DOHH2 (cell line): ENCODE measurements at regions not wholly inside any gene's neighbourhood (a gene's known extent, or its start where the extent isn't known, plus 50 kb on each side); places are given as distances from the start of the nearest gene placed in this dataset.

ENCODE experiments used
- H3F3A ChIP-seq: fragments of 200-600 bp; sonication (generic), shearing (Covaris generic); 2 replicates; pipeline ENCODE4 v1.6.0; 2016; ENCODE audit warnings: antibody characterized with exemption, mild to moderate bottlenecking; ENCODE audit not compliant: control insufficient read depth, insufficient read depth
- H3K27ac ChIP-seq: fragments of 200-600 bp; sonication (generic); 2 replicates; pipeline ENCODE4 v1.5.1; 2014; ENCODE audit warnings: low read depth, mild to moderate bottlenecking, low read length, moderate library complexity
- H3K27me3 ChIP-seq: fragments of 200-600 bp; sonication (generic); 2 replicates; pipeline ENCODE4 v1.6.1; 2014; ENCODE audit warnings: mild to moderate bottlenecking, low read length, mixed read lengths; ENCODE audit not compliant: control insufficient read depth
- H3K36me3 ChIP-seq: fragments of 200-600 bp; sonication (generic); 2 replicates; pipeline ENCODE4 v1.6.1; 2014; ENCODE audit warnings: mild to moderate bottlenecking, low read length, moderate library complexity, mixed read lengths; ENCODE audit not compliant: control insufficient read depth
- H3K4me1 ChIP-seq: fragments of 200-600 bp; sonication (generic); 2 replicates; pipeline ENCODE4 v1.6.1; 2014; ENCODE audit warnings: mild to moderate bottlenecking, low read length, mixed read lengths; ENCODE audit not compliant: control insufficient read depth
- H3K4me2 ChIP-seq: fragments of 200-600 bp; sonication (generic); 2 replicates; pipeline ENCODE4 v1.6.0; 2014; ENCODE audit warnings: mild to moderate bottlenecking, low read length, moderate library complexity
- H3K4me3 ChIP-seq: fragments of 200-600 bp; sonication (generic); 2 replicates; pipeline ENCODE4 v1.5.1; 2014; ENCODE audit warnings: mild to moderate bottlenecking, low read length, mixed read lengths
- H3K79me2 ChIP-seq: fragments of 200-600 bp; sonication (generic); 2 replicates; pipeline ENCODE4 v1.6.1; 2014; ENCODE audit warnings: mild to moderate bottlenecking, low read length, mixed read lengths; ENCODE audit not compliant: control insufficient read depth
- H3K9me2 ChIP-seq: fragments of 200-600 bp; sonication (generic); replicated peaks from 2 replicates; pipeline ENCODE4 v1.6.1; 2014; ENCODE audit warnings: mild to moderate bottlenecking, low read length, mixed read lengths; ENCODE audit not compliant: control insufficient read depth
- H3K9me3 ChIP-seq: fragments of 200-600 bp; sonication (generic); 2 replicates; pipeline ENCODE4 v1.6.1; 2014; ENCODE audit warnings: antibody characterized with exemption, low read length, mixed read lengths; ENCODE audit not compliant: control insufficient read depth, insufficient read depth
- H4K20me1 ChIP-seq: fragments of 200-600 bp; sonication (generic); 2 replicates; pipeline ENCODE4 v1.6.0; 2014; ENCODE audit warnings: low read depth, mild to moderate bottlenecking, antibody characterized with exemption, low read length, moderate library complexity; ENCODE audit not compliant: control insufficient read depth, insufficient read depth
- CTCF ChIP-seq: fragments of 200-600 bp; sonication (generic); IDR thresholded peaks from one replicate; pipeline ENCODE4 v1.5.1; 2014; ENCODE audit warnings: antibody characterized with exemption, mild to moderate bottlenecking, low read depth, low read length; ENCODE audit not compliant: poor library complexity, severe bottlenecking
- EZH2phosphoT487 ChIP-seq: fragments of 200-600 bp; sonication (generic); IDR thresholded peaks from 2 replicates; pipeline ENCODE4 v1.6.1; 2017; ENCODE audit warnings: borderline replicate concordance, mild to moderate bottlenecking, antibody characterized with exemption, low read length, moderate library complexity, mixed read lengths

DNA sequence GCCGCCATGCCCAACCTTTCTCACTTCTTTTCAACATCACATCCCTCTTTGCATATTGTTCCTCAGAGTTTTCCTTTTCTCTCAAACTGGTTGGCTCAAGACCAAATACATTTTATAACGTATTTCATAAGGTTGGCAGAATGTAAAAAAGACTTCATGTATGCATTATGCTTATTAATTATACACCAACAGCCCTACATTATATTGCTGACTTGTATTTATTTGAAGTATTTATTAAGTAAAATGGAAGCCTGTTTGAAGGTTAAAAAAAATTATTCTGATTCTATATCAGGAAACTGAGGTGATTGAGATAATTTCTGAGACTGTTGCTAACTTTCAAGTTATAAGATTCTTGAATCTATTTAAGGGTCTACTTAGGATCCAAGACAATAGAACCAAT is 208.0 kb upstream of the KCNH7 start:
- Histone ChIP-seq H3K4me2 (no peak overlapping the region), H3K27me3 (no peaks in the 10 kb centered on the region), H3K4me1 (no peaks in the 10 kb centered on the region), H4K20me1 (no peaks in the 10 kb centered on the region), H3K4me3 (no peak overlapping the region), H3K9me3 (no peaks in the 10 kb centered on the region), H3F3A (no peaks in the 10 kb centered on the region), H3K27ac (no peak overlapping the region), H3K79me2 (no peaks in the 10 kb centered on the region), H3K9me2 (no peaks in the 10 kb centered on the region), H3K36me3 (no peaks in the 10 kb centered on the region)
- TF ChIP-seq EZH2phosphoT487, result no peak
- TF ChIP-seq CTCF, result no peak

GRCh38 chr2:163045830-163046229 is 207.3 kb upstream of the KCNH7 start:
- no peaks in the 10 kb centered on the region for H3F3A ChIP-seq

DNA sequence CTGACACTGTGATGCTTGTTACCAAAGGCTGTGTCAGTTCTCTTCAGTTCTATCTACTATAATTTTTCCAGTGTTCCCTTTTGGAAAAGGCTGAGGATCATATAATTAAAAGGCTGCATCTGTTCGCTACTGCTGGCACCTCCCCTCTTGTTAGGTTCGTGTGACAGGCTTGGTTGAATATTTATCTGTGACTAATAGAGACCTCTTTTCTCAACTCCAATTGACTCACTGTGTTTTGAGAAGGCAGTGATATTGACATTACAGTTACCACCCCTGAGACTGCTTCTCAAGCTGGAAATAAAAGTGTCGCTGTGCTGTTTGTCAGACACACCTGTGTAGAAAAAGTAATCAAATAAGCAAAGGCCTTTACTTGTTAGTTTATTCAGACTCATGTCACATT is 205.5 kb upstream of the KCNH7 start:
- Histone ChIP-seq H3K9me2 (no peaks in the 10 kb centered on the region), H3K27ac (no peak overlapping the region), H3K9me3 (no peaks in the 10 kb centered on the region), H3K79me2 (no peaks in the 10 kb centered on the region), H3K27me3 (no peaks in the 10 kb centered on the region), H3K4me3 (no peak overlapping the region), H3K4me1 (no peaks in the 10 kb centered on the region), H3K4me2 (no peak overlapping the region), H3K36me3 (no peaks in the 10 kb centered on the region), H4K20me1 (no peaks in the 10 kb centered on the region), H3F3A (no peaks in the 10 kb centered on the region)
- no peak for TF ChIP-seq EZH2phosphoT487
- TF ChIP-seq CTCF, result no peak

More at GRCh38 chr2:163045830-163046229, 207.3 kb upstream of the KCNH7 start:
- Histone ChIP-seq H3K4me2 (no peak overlapping the region), H3K4me1 (no peaks in the 10 kb centered on the region), H3K4me3 (no peak overlapping the region), H3K9me3 (no peaks in the 10 kb centered on the region), H3K27me3 (no peaks in the 10 kb centered on the region), H3K36me3 (no peaks in the 10 kb centered on the region), H3K79me2 (no peaks in the 10 kb centered on the region), H3K27ac (no peak overlapping the region), H3K9me2 (no peaks in the 10 kb centered on the region), H4K20me1 (no peaks in the 10 kb centered on the region)
- TF ChIP-seq CTCF, result no peak
- TF ChIP-seq EZH2phosphoT487, result no peak

- no peak overlapping the region for H3K27ac ChIP-seq
- H4K20me1 ChIP-seq, result no peaks in the 10 kb centered on the region
- no peaks in the 10 kb centered on the region for H3K4me1 ChIP-seq
- H3K27me3 ChIP-seq, result no peaks in the 10 kb centered on the region
- H3F3A ChIP-seq, result no peaks in the 10 kb centered on the region
- no peak for TF ChIP-seq EZH2phosphoT487
- no peak for TF ChIP-seq CTCF
- H3K4me3 ChIP-seq, result no peak overlapping the region
- H3K9me2 ChIP-seq, result no peaks in the 10 kb centered on the region
- no peaks in the 10 kb centered on the region for H3K9me3 ChIP-seq
- H3K36me3 ChIP-seq, result no peaks in the 10 kb centered on the region
- no peaks in the 10 kb centered on the region for H3K79me2 ChIP-seq
- H3K4me2 ChIP-seq, result no peak overlapping the region
Measured at GRCh38 chr2:163043201-163043600, 204.6 kb upstream of the KCNH7 start.
